ENCODE measurements at regions not wholly inside any gene's neighbourhood (a gene's known extent, or its start where the extent isn't known, plus 50 kb on each side); places are given as distances from the start of the nearest gene placed in this dataset.
A peak's percentile ranks its signal among the peaks of the same experiment; 100 is the strongest.

DNA sequence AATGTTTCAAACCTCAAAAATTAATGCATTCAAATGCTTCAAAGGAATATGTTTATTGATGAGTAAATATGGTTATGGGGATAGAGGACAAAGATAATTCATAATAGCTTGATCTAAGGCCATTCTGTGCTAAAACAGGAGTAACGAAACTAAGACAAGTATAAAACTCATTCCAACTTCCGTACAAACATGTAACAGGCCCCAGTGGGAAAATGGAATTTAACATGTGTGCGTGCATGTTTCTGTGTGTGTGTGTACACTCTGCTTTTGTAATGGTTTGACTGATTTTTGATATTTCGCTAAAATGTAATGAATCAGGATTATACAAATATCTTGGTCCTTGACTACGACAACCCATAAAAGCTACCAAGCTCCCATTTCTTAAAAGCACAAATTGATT, 91.0 kb downstream of the KLF12 start:
- DNase-seq (ENCODE audit: low read depth), result no peak

DNA sequence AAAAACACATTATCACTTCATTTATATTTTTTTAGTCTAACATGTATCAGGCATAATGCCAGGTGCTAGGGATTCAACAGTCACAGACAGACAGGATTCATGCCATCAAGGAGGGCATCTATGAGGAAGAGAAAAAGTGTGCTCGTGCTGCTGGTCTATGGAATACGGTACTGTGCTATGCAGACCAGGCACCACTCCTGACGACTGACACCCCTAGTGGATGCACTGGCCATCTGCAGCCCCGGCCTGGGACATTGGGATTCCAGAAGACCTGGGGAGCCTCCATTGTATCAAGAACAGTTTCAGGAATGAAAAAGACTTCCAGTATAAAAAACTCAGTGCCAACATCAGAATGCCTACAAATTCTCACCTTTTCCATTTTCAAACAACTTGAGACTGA, 94.0 kb downstream of the KLF12 start:
- peak; percentile 24 for DNase-seq (ENCODE audit: low read depth)

DNA sequence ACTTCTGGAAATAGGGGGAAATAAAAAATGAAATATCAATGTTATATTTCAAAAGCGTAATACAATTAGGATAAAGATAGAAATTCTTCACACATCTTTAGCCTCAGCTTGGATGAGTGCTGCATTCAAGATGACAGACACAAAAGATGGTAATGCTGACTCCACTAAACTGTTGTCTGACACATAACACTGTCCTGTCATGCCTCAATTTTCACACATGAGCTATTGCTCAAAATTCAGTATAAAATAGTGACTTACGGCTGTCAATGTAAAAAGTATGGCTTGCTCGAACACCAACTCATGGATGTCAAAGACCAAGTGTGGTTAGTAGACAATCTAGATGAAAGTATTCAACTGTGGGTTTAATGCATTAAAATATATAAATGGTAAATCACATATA, 94.5 kb downstream of the KLF12 start:
- no peak for DNase-seq (ENCODE audit: low read depth)

DNA sequence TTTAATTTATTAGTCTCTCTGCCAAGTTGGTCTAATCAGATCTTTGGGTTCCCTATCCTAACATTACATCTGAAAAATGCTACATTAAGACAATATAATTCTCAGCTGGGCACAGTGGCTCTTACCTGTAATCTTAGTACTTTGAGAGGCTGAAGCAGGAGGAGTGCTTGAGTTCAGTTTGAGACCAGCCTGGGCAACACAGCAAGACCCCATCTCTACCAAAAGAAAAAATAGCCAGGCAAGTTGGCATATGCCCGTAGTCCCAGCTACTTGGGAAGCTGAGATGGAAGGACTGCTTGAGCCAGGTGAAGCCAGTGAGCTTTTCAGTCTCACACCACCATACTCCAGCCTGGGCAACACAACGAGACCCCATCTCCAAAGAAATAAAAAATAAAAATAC, 95.0 kb downstream of the KLF12 start:
- no peak for DNase-seq (ENCODE audit: low read depth)

DNA sequence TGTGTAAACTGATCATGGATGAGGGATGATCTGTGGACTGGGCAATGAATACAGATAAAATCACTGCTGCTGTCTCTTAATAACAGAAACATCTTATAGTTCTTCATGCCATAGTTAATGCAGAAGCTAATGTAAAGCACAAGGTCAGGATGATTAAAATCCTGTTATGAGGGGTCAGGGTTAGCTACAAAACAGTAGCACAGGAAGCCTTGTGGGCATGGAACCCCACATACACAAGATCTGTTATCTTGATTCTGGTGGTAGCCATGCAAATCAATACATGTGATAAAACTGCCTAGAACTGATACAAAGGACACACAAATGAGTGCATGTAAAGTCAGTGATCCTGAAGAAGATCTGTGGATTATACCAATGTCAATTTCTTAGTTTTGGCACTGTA, 96.4 kb downstream of the KLF12 start:
- DNase-seq (ENCODE audit: low read depth), result no peak

DNA sequence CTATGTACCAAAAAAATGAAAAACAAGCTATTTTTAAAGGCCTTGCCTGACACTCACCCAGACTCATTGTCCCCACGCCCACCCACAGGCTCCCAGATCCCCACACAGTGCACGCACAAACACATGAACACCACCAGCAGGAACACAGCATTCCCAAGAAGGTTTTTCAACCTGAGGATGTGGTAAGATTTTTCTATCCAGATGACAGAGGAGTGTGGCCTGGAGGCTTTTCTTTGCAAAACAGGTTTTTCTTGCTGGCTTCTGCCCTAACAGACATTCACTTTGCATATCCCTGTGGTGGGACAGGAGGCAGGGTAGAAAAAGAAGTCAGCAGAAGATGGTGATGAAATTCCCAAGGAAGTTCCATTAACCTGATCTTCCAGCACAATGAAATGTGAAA, 97.8 kb downstream of the KLF12 start:
- no peak for DNase-seq (ENCODE audit: low read depth)

DNA sequence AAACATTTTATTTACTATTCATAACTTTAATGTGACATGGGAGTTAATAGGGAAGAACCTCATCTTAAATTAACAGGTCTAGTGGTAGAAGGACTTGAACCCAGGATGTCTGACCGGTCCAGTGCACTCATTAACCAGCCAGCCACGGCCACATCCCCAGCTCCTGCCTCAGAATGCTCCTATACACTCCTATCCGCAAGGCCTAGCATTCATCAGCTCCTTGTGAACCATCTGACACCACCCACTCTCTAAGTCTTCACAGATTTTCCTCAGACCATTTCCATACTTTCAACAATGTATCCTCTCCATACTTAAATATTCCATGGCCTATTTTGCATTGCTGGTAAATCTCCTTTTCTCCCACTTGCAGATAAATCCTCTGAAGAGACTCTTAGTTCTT, 98.3 kb downstream of the KLF12 start:
- DNase-seq (ENCODE audit: low read depth), result no peak

DNA sequence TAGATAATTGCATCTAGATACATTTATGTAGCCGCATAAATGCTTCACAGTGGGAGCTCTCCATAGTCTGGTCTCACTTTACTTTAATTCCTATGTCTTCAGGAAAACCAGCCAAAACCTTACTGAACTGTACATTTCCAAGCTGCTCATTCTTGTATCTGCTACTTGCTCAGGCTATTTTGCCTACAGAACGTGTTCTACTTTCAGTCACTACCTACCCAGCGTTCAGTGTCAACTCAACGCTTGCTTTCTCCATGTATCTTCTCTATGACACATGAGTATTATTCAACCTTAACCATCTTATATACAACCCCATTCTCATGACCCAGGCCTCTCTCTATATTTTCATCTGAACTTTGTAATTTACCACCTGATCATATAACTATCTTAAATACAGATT, 101.9 kb downstream of the KLF12 start:
- DNase-seq (ENCODE audit: low read depth), result no peak

DNA sequence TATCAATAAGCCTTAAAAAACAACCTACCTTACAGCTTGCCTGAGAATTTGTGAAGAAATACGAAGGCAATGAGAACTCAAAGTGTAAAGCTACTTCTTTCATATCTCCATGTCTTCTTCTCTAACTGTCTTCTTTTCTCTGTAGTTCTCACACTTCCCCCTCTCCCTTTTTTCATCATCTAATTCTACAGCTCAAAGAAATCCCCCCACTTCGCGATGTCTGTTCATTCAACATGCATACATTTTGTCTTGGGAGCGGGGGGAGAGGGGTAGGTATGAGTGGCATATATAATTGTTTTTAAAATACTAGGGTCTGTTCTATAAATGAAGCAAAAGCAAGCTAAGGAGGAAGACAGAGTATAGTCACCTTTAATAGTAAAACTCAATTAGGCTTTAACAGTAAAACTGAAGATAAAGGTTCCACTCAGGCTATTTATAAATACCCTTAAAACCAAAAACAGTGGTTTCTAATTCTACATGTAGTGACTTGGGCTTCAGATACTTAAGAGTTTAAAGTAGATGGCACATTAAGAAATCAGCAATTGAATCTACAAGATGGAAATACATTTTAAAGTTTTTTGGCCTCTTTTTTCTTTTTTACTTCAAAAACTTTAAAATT, 106.9 kb downstream of the KLF12 start:
- DNase-seq (ENCODE audit: low read depth), result no peak

DNA sequence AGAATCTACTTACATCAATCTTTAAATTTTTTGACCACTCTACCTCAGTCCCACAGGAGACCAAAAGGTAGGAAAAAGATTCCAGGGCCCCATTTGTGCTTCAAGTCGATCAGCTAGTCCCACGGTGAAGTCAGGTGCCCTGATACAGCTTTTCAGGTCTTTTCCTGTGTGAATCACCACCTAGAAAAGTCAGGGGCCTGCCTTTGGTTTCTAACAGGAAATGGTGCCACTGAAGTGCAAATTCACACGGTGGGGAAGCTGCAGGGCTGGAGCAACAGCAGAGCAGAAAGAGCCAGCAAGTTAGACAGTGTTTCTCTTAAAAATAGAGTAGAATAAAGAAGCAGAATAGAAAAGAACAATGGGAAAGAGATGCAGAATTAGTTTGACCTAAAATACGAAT, 107.5 kb downstream of the KLF12 start:
- DNase-seq (ENCODE audit: low read depth), result peak; percentile 39

DNA sequence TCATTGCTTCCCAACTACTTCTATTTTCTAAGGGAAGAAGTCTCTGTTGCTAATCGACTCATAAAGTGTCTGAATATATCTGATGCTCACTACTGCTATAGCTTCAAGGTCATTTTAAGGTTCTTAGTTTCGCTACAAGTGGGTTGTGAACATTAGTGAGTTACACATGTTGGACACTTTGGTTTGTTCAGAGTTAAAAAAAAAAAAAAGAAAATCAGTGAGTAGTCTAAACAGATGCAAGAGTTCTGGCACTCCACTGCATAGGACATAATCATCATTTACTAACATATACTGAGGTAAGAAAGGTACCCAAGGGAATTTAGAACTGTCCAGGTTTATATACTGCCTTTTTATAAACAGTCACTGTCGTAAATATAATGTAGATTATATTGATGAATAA, 108.8 kb downstream of the KLF12 start:
- no peak for DNase-seq (ENCODE audit: low read depth)

DNA sequence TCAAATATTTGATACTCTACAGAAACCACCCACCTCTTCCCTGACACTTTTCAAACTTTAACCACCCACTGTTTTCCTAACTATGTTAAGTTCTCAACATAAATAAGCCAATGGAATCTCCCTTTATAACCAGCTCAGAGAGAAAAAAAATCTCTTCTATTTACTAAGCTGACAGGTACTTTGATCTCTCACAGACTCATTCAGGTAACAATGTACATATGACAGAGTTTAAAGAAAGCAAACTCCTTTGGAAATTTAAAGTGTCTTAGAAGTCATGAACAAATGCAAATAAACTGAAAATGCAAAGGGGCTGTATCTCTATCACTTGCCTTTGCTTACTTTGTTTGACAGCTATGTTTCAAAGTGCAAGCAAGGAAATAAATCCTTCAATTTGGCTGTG, 109.3 kb downstream of the KLF12 start:
- no peak for DNase-seq (ENCODE audit: low read depth)

DNA sequence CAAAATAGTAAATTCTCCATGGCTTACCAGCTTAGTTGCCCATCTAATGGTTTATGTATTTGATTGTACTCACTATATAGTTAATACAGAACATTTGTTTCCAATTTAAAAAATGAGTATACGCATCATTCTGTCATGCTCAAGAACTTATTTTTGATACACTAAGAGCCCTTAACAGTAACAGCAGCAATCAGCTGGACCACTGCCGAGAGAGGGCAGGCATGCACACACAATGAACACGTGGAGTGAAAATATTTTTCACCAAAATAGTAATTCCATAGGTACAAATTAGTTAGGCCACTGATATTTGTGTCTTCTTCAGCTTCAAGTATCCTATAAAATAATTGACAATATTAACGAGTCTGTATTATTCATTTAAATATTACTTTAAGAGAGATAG, 109.9 kb downstream of the KLF12 start:
- no peak for DNase-seq (ENCODE audit: low read depth)

DNA sequence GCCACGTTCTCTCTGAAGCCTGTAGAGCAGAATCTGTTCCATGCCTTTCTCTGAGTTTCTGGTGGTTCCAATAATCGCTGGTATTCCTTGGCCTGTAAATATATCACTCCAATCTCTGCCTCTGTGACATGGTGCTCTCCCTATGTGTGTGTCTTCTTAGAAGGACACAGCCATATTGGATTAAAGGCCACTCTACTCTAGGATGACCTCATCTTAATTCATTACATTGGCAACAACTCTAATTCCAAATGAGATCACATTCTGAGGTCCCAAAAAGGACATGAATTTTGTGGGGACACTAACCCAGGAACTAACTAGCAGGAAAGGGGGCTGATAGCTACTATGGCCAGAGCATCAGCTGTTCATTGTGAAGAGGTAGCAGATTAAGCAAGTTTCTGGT, 110.7 kb downstream of the KLF12 start:
- DNase-seq (ENCODE audit: low read depth), result no peak

DNA sequence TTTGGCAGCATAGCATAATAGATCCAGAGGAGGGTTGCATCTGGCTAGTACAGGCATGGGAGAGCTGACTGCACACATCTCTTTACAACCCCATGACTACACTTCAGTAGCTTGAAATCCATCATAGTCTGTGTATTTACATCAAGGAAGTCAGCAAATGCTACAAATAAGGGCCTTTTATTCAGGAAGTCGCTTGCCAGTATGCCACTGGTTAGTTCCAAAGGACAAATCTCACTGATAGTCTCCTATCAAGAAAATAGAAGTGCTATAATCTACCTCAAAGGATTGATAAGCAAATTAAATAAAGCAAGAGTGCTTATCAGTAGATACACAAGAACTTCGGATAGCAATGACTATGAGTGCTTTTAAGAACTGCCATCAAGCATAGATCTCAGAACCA, 112.7 kb downstream of the KLF12 start:
- no peak for DNase-seq (ENCODE audit: low read depth)

DNA sequence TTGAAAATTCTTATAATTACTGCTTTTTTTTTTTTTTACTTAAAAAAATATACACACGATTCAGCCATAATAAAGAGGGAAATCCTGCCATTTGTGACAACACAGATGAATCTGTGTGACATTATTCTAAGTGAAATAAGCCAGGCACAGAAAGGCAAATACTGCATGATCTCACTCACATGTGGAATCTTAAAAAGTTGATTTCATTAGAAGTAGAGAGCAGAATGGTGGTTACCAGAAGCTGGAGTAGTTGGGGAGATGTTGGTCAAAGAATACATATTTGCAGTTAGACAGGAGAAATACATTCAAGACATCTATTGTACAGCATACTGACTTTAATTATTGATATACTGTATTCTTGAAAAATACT, 116.2 kb downstream of the KLF12 start:
- DNase-seq (ENCODE audit: low read depth), result no peak

DNA sequence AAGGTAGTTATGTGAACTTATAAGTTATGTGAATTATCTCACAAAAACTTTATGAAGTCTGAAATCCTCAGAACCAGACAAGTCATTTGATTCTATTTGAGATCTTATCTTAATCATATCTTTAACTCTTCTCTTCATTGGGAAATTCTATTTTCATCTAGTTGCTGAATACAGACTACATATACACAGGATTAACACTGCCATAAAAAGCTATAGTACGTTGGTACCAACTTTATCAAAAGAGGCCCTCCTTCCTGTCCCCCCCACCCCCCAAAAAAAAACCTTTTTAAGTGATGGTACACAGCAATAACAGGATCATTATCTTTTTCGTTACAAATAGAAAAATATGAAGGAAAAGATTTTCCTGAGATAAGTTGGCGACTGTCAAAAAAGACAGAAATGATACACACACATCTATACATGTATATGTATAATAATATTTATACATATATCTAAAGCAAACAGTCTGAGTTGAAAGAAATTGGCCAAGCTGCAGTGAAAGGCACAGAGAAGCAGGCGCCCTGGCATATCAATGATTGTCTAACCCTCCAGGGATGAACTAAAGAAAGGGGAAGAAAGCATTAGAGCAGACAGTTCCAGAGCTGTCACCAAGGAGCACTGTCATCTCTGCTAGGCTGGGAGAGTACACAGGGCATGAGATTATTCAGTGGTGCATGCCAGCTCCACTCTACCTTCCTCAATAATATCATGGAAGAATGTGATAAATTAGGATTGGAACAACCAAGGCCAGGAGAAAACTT, 116.7 kb downstream of the KLF12 start:
- DNase-seq (ENCODE audit: low read depth), result no peak

DNA sequence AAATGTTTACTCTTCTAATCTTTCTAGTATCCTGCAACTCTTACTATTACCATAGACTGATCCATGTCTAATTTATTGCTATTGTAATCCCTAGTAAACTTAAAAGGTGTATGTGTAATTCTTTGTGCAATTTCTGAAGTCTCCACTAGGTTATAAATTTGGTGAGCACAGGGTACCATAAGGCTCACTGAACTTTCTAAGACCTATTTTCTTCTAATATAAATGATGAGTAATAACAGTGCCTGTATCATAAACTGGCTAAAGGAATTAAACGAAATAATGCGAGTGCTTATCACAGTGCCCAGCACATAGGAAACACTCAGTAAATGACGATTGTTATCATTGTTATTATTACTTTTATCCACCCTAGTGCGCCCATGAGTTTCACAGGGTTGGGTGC, 119.1 kb downstream of the KLF12 start:
- DNase-seq (ENCODE audit: low read depth), result peak; percentile 18

DNA sequence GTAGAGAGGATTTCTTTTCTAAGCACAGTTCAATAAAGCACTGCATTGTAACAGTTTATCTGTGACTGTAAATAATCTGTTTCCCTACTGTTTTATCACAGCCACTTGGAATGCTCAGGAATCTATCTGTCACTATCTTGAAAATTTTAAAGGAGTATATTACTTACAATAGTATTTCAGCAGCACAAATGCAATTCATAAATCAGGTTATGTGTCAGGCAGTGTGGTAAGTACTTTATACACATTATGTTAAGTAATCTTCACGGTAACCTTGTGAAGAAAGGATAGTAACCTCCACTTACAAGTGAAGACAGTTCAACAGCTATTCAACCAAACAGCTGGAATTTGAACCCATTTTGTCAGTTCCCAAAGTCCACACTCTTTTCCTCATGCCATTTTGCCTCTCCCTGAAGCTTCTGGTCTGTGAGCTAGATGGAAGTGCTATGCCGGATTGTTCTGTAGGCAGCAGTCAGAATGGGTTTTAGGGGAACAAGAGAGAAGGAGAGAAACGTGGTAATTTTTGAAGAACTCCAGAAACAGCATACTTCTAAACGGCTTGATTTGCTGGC, 125.0 kb downstream of the KLF12 start:
- no peak for DNase-seq (ENCODE audit: low read depth)

DNA sequence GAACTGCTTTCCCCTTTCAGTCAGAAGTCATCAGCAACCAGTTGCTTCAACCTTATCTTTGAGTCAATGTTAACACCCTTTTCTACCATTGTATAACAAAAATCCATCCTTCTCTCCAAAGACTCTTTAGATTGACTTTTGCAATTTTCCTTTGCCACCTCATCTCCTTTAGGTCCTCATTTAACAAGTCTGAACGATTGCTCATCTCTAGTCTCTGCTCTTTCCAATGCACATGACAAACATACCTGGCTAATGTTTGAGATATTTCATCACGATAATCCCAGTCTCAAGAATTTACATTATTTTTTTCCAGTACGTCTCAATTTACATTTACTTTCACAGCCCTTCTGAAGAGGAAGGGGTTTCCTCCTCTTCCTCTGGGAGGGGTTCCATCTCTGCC, 127.5 kb downstream of the KLF12 start:
- no peak for DNase-seq (ENCODE audit: low read depth)

DNA sequence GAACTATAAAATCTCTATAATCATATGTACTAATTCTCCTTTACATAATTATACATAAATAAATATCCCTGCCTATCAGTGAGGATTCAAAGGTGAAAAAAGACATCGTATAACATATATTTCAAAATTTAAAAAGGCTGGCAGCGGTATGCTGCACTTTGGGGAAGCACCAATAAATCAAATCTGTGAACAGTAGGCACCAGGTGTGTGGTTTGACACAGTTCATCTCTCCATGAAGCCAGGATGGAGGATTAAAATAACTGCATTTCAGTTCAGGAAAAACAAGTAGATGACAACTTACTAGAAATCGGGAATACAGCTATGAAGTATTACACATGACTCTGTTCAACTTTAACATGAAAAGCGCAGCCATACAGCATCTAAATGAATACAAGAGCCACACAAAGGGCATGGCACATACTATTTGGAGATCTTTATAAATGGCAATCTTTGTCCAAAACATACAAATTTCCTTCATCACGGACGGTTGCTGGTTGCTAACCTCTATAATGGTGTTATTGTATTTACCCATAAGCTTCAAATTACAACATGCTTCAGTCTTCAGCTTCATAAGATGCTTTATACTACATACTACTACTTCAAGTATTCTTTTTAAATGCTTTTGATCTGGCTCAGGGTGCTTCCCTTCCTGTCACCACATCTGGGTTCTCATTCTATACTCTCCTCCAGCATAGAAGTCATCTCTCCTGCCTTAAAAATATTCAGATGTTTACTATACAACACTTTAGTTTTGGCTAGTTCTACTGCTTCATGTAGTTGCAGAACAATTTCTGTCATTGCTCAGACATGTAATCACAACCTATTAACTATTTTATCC, 128.7 kb downstream of the KLF12 start:
- no peak for DNase-seq (ENCODE audit: low read depth)

DNA sequence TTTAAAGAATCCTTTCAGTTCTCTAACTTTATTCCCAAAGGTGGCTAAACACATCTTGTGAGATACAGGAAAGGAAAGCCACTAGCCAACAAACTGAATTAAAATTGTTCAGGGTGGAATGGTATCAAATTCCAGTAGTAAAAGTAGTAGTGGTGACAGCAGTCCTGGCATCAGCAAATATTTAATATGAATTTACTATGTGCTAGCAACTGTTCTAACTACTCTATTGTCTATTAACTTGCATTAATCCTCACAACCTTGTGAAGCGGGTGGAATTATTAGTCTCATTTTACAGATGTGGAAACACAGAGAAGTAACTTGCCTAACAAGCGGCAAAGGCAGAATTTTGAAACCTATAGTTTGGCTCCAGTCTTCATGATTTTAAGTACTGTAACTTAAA, 130.1 kb downstream of the KLF12 start:
- DNase-seq (ENCODE audit: low read depth), result no peak

DNA sequence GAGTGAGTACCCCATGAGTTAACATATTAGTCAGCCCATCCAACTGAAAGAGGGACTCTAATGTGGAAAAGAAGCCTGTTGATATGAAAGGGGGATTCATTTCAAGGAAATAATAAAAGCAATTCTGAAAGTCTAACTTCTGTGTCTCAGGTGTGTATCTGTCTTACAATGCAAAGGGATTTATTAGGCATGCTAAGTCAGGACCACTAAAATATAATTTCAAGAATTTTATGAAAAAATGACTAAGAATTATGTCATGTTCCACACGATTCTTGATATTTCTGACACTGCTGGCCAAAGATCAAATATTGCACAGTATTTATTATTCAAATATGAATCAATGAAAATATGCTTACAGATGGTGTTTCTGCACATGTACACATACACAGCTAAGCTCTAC, 130.8 kb downstream of the KLF12 start:
- no peak for DNase-seq (ENCODE audit: low read depth)

Measured in M059J (cell line).